T1000 (cell line): ENCODE measurements at regions not wholly inside any gene's neighbourhood (a gene's known extent, or its start where the extent isn't known, plus 50 kb on each side); places are given as distances from the start of the nearest gene placed in this dataset.
"Not testable (repeated sequence)": the region's sequence is repeated elsewhere in the genome, so short reads cannot be mapped to it uniquely, and the experiment has no call there.

Experiments used
- DNase-seq: peaks from one replicate; lab custom pipeline; 2025; ENCODE audit warnings: mixed read lengths; lab: John Stamatoyannopoulos, UW

DNA sequence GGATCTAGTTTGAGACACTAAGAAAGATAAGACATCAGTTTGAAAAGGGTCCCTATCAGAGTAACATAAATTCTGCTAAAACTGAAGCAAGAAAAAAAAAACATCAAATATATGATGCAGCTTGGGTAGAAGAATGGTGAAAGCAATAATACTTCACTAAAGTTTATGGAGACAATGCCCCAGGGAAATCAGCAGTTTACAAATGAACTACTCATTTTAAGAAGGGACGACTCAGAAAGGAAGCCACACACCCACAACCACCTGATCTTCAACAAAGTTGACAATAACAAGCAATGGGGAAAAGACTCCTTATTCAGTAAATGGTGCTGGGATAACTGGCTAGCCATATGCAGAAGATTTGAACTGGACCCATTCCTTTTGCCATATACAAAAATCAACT lies 143.5 kb downstream of the TPBG start:
- no peak for DNase-seq

DNA sequence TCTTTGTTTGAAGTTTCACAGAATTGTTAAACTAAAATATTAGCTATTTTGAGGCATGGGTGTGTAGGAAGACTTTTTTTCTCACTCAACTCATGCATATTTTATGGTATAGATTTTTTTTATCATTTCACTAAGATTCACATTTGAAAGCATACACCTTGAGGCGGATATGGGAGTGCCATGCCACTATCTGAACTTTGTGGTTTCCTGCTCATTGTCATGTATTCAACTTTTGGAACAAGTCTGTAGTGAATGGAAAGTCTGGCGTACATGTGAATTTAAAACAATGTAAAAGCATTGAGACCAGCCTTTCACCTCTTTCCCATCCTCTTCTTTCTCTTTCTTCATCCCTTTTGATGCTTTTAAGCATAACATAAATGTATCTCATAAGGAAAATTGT lies 147.9 kb downstream of the TPBG start:
- no peak for DNase-seq

DNA sequence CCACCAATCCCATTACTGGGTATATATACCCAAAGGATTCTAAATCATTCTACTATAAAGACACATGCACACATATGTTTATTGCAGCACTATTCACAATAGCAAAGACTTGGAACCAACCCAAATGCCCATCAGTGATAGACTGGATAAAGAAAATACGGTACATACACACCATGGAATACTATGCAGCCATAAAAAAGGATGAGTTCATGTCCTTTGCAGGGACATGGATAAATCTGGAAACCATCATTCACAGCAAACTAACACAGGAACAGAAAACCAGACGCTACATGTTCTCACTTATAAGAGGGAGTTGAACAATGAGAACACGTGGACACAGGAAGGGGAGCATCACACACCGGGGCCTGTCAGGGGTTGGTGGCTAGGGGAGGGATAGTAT lies 154.3 kb downstream of the TPBG start:
- DNase-seq: not testable (repeated sequence)

DNA sequence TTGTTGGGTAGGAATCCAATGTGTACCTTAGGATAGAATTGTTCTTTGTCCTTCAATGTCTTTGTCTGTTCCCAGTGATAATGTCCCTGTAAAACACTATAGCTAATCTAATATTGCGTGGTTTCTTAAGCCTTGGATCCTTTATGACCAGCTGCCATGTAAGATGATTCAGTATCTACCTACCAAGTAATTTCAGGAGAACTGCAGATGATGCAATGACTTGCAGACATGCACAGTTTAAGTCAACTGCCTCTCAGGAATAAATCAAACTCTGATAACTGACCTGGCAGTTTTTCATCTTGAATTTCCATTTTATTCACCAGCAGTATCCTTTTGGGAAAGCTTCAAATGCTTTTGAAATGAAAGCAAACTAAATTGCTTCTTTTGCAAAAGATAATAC lies 157.8 kb downstream of the TPBG start:
- DNase-seq: no peak

DNA sequence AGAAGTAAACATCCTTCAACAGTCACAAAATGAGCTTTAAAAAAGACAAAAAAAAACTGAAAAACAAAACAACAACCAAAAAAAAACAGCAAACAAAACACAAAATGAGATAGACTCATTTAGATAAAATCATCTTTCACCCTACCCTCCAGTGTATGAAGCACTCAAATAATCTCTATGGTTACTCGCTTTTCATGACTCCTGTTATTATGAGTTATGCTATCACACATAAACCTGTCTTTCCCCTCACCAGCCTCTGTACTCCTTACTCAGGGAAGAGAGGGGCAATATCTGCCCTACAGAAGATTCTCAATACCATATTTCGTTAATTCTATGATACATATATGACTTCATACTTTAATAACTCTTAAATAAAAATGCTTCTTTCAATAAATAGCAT lies 158.2 kb downstream of the TPBG start:
- DNase-seq: no peak

DNA sequence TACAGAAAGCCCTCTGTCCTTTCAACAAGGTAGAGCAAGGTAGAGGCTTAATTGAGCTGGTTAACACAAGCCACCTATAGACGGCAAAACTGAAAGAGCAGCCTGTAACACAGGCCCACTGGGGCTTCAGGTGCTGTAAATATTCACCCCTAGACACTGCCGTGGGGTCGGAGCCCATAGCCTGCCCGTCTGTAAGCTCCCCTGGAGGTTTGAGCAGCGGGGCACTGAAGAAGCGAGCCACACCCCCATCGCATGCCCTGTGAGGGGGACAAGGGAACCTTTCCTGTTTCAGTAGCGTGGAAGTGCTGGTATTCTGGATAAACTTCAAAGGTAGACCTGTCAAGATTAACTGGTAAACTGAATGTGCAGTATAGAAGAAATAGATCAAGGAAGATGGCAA lies 160.4 kb downstream of the TPBG start:
- DNase-seq: no peak

DNA sequence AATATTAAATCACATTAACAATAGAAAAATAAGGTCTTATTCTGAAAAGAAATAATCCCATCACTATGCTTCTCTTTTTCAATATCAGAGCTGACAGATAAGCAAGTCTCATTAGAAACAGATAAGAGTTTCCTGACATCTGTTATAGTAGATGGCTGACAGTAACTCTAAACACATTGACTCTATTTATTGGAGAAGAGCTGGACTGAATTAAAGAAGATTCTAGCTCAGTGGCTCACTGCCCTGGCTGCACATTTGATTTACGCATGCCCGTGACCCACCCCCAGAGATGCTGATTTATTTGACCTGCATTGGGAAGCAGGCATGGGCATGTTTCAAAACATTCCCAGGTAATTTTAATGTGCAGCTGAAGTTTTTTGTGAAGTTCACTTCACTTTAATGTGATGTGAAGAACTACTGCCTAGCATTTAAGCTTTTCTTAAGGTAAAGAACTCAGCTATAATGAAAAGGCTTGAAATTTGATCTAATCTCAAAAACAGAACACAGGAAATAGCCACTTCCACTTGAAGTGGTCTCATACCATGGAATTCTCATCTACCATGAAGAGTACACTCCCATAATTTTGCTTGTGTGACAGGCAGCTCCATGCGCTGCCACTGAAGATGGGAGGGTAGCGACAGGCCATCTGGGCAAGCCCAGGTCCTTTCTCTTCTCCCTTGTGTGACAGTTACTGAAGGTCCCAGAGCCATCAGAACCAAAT lies 162.3 kb downstream of the TPBG start:
- DNase-seq: no peak

DNA sequence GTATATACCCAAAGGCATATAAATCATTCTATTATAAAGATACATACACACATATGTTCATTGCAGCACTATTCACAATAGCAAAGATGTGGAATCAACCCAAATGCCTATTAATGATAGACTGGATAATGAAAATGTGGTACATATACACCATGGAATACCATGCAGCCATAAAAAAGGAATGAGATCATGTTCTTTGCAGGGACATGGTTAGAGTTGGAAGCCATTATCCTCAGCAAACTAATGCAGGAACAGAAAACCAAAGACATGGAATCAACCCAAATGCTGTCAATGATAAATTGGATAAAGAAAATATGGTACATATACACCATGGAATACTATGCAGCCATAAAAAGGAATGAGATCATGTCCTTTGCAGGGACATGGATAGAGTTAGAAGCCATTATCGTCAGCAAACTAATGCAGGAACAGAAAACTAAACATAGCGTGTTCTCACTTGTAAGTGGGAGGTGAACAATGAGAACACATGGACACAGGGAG lies 166.4 kb downstream of the TPBG start:
- not testable (repeated sequence) for DNase-seq

DNA sequence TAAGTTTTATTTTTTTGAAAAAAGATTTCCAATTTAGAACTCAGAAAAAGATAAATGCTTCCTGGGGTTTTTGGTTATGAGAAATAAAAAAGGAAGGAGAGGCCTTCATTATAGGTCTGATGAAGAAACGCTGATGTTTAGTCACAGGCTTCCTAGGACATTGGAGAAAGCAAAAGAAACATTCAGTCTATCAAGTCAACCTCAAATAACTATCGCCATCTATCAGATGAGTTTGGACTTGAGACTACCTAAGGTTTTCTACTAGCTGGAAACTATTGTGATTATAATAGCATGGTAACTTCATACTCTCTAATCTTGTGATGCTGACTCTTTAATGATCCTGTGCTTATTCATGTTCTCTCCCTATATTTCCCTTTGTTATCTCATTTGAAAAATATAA lies 171.3 kb downstream of the TPBG start:
- DNase-seq: no peak

DNA sequence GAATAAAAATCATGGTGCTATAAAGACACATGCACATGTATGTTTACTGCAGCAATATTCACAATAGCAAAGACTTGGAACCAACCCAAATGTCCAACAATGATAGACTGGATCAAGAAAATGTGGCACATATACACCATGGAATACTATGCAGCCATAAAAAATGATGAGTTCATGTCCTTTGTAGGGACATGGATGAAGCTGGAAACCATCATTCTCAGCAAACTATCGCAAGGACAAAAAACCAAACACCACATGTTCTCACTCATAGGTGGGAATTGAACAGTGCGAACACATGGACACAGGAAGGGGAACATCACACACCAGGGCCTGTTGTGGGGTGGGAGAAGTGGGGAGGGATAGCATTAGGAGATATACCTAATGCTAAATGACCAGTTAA lies 185.9 kb downstream of the TPBG start:
- DNase-seq: not testable (repeated sequence)

DNA sequence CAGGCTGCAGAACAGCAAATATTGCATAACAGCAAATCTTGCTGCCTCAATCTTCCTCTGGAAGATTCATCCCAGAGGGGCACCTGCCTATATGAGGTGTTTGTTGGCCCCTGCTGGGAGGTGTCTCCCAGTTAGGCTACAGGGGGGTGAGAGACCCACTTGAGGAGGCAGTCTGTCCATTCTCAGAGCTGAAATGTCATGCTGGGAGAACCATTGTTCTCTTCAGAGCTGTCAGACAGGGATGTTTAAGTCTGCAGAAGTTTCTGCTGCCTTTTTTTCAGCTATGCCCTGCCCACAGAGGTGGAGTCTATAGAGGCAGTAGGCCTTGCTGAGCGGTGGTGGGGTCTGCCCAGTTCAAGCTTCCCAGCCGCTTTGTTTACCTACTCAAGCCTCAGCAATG lies 187.7 kb downstream of the TPBG start:
- DNase-seq: not testable (repeated sequence)

DNA sequence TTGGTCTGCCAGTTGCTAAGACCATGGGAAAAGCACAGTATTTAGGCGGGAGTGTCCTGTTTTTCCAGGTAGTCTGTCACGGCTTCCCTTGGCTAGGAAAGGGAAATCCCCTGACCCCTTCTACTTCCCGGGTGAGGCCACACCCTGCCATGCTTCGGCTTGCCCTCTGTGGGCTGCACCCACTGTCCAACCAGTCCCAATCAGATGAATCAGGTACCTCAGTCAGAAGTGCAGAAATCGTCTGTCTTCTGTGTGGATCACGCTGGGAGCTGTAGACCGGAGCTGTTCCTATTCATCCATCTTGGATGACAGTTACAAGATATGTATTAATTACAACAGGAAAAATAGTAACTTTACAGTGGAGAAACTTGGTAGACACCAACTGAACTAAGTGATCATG lies 188.2 kb downstream of the TPBG start:
- no peak for DNase-seq

DNA sequence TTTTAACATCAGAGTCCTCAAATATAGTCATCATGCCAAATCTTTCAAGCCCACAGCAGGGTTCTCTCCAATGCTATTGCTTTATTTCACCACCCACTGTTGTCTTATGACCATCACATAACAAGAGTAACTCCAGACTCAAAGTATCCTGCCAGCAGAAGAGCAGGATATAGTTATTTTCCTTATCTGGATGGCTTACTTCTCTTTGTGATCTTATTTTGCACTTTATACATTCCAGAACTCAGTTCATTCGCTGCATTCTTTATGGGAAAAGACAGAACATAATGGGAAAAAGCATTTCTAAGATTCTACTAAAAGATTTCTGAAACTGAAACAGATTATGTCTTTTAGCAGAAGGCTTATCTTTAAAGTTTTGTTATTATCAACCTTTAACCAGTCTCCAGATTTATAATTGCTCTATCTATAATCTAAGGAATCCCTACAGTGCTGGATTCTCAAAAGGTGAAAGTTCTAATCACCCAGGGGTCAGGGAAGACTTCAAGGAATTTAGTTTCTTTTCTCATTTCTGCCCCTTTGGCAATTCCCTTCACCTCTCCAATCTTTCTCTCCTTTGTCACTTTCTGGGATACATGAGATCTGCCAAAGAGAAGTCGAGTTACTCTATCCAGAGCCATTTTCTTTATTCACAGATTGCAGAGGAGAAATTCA lies 190.4 kb downstream of the TPBG start:
- no peak for DNase-seq

DNA sequence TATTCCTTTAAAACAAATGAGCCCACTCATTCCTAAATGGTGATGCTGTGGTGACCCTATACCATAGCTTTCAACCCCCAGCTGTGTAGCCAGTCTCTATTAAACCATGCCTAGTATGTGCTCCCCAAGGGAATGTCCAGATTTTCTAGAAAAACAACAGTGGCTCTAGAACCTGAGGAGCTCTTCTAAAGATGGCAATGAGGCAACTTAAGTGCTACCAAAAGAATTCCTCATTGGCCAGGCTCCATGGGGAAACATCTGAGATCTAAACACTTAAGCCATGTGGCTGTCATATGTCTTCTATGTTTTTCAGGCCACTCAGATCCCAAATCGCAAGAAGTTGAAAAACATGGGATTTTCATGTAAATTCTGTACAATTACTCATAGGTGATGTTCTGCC lies 191.0 kb downstream of the TPBG start:
- DNase-seq: no peak

DNA sequence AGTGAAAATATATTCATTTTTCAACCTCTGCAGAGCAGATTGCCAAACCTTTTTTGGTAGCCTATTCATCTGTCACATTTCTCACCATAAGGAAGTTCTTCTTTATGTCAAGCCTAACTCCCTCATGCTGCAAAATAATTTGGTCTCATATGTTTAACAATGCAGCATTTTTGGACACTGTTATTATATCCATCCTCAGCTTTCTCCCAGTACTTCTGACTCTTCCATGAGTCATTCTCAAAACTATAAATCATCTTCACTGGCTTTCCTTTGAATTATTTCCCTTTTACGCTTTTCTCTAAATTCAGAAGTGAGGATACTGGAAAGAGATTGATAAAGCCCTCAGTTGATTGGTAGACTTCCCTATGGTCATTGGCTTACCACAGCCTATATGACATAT lies 192.2 kb downstream of the TPBG start:
- DNase-seq: no peak

DNA sequence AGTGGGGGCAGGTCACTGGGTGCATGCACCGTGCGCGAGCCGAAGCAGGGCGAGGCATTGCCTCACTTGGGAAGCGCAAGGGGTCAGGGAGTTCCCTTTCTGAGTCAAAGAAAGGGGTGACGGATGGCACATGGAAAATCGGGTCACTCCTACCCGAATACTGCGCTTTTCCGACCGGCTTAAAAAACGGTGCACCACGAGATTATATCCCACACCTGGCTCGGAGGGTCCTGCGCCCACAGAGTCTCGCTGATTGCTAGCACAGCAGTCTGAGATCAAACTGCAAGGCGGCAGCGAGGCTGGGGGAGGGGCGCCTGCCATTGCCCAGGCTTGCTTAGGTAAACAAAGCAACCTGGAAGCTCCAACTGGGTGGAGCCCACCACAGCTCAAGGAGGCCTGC lies 194.9 kb downstream of the TPBG start:
- DNase-seq: not testable (repeated sequence)

DNA sequence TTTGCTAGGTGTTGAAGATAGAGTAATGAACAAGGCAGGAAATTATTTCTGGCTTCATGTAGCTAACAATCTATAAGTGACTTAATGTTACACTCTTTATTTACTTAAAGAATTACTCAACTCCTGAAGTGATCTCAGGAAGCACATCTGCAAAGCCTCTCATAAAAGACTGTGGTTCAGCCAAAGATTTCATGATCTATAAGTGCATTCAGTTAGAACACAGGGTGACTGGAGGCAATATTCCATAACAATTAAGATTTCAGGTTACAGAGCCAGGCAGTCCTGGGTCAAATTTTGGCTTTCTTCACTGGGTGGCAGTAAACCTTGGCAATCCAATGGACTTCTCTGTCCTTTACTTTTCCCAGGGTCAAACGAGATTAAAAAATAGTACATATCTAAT lies 204.0 kb downstream of the TPBG start:
- no peak for DNase-seq

DNA sequence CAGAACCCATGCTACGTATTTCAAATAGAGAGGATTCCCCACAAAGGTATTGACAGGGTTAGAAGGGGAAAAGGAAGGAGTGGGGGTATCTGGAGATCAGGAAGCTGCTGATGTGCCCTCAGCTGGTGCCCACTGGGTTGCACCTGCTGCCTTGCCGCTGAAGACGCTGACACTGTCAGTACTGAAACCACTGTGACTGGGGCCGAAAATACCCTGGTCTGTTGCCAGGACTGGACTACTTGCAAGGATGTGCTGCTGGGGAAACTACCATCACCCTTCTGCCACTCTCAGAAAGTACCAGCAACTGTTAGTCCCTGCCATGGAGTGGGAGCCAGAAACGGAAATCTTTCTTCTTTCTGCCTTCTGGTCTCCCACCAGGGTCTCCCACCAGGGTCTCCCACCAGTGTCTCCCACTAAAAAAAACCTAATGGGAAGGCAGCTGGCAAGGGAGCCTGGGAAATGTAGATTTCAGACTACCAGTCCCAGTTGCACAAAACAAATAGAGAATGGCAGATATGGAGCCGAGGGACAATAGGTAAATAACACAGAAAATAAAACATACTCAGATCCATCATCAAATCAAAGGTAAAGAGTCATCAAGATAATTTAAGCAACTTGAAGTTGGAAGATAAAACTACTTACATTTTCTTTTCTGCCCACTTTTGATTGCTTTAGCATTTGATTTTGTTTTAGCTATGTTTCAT lies 204.8 kb downstream of the TPBG start:
- DNase-seq: no peak

DNA sequence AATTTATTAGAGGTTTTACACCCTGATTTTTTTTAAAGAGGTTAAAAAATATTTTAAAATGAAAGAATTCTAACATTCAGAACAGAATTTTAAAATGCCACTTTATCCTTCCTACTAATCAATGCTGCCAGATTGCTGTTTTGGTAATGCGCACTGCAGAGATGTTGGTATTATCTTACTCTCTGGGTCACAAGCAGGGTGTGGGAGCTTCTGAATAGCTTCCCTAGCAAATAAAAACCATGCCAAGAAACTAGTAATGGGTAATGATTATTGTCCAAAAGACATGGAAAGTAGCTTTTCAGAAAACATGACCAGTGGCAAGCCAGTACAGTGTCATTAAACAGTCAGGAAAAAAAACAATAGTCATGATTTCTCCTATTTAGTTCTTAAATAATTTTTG lies 205.4 kb downstream of the TPBG start:
- no peak for DNase-seq

DNA sequence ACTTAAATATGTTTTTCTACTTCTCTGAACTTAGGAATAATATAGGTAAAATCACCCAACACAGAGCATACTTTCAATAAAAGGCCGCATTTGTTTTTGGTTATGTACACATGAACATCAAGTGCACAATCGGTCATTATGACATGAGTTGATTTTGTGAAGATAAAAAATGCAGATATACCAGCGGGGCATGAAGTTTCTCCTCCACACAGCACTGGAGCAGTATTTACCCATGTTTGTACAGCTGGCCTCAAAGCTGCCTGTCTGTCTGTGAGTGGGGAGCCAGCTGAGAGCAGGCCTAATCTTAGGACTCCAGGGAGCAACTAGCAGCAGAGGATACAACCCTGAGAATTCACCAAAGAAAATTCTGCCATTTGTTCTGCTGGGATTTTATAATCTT lies 206.5 kb downstream of the TPBG start:
- DNase-seq: no peak

DNA sequence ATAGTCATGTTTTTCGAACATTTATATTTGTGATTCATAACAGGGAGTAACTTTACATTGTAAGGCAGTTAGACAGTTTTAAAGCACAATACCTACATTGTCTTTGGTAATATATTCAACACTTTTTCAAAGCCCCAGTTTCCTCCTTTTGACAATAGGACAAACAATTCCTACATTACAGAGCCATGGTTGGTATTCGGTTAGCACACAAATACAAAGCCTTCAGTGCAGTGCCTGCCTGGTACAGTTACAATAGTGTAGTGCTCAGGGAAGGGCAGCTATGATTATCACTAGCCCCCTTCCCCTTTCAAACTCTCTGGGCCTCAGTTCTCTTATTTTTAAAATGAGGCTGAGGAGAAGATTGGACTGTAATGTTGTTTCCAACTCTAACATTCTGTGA lies 207.8 kb downstream of the TPBG start:
- DNase-seq: no peak

DNA sequence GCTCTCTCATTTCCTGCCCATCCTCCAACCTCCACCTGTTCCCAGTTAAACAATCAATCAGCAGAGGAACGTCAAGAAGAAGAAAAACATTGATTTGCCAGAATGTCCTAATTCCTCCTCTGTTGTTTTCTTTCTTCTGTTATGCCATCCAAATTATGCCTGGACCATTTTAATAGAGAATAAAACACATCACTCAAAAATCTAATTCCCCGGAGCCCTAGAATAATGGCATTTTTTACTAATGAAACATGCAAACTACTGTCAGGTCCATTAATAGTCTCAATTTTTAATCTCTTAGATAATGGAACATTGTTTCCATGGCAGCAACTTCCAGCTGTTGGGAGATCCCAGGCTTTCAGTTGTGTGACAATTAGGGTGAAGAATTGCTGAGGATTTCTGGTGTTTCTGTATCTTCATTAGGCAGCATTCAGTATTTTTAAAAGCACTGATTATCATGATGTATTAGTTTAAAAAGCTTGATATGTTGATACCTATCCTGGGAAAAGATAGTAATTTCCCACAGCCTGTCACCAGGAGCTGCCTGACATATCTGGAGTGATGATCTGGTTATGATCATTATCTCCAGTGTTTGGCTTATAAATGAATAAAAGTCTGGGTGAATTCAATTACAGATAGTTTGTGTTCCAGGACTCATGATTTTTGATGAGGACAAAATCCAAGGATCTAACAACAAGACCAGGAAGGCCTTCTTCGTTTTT lies 209.8 kb downstream of the TPBG start:
- DNase-seq: no peak

DNA sequence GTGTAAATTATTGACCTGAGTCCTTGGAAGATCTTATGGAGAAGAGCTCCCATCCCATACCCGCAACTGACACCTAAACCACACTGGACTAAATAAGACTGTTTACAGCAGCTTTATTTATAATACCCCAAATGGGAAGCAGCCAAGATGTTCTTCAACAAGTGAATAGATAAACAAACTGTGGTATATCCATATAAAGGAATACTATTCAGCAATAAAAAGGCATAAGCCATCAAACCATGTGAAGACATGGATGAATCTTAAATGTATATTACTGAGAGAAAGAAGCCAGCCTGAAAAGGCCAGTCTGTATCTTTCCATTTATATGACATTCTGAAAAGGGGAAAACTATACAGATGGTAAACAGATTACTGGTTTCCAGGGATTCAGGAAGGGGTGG lies 212.7 kb downstream of the TPBG start:
- no peak for DNase-seq
